Frontal cortex (tissue), 3 donors: ENCODE measurements at regions not wholly inside any gene's neighbourhood (a gene's known extent, or its start where the extent isn't known, plus 50 kb on each side); places are given as distances from the start of the nearest gene placed in this dataset.
A peak's percentile ranks its signal among the peaks of the same experiment; 100 is the strongest.
"Not testable (repeated sequence)": the region's sequence is repeated elsewhere in the genome, so short reads cannot be mapped to it uniquely, and the experiment has no call there.

ENCODE experiments used
- DNase-seq, 2 donors: peaks; one replicate each; pipeline ENCODE4 v3.0.0; 2012; ENCODE audit warnings: low spot score in 2 of 2
- FAIRE-seq: peaks from 2 replicates; lab custom pipeline; 2012; peaks lifted over from hg19 to GRCh38; lab: Jason Lieb, UNC
- donor health status: control.
- donor health status: control.
- donor health status: control.

DNA sequence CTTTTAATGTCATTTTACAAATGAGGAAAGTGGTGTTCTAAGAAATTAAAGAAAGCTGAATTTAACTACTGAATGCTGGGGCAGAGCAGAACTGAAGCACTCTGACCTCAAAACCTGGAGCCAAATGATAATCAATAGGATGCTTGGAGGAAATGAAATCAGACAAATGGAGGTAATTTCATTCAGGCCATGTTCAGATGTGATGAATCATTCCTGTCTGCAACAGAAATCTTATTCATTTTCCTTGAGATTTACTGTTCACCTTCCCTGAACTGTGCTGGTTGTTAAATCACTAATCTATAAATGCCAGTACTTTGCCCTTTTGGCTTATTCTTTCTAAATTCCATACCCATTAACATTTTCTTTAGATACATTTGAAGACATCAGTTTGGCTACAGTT, 85.6 kb upstream of the SNX7 start:
- no peak for DNase-seq
- FAIRE-seq: no peak

DNA sequence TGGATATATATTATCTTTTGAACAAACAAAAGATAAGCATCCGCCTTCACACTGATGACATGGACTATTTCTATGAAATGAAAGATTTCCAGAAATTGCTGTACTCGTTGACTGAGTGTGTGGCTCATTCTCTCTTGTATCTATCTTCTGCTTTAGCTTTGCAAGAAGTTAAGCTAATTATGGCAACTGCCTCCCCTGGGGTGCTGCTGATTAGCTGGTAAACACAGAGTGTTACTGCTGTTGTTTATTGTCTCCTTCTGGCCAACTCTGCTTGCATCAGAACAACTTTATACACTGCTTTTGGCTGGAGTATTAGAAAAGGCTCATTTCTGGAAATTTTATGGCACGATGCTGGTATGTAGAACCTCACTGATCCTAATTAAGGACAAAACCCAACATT, 95.6 kb upstream of the SNX7 start:
- DNase-seq (no peak), FAIRE-seq (no peak)

DNA sequence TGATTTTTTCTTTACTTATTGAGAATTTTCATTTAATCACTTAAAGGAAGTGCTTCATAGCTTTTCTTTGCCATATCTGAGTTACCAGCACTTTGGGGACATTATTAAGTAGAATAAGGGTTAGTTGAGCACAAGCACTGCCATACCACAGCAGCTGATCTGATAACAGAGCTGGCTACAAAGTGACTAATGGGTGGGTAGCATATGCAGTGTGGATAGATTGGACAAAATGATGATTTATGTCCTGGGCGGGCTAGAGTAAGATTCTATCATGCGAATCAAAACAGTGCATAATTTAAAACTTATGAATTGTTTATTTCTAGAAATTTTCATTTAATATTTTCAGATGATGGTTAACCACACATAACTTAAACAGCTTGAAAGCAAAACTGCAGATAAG, 102.2 kb upstream of the SNX7 start:
- DNase-seq: no peak
- no peak for FAIRE-seq

DNA sequence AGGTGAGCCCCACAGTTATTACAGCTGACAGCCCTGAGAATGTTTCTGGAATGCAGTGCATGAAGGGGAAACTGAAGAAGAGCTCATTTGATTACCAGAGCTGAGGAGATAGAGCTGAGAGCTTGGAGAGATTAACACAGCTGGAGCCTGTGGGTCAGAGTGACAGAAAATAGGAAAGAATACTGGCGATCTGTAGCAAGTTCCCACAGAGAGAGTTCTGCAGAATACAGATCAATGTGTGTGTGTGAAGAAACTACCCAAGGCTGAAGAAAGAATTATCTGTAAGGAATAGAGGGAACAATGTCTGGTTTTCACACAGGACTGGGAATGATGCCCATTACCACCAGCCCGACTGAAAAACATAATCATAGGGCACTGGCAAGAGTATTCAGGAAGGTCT, 103.6 kb upstream of the SNX7 start:
- DNase-seq (no peak), FAIRE-seq (no peak)

DNA sequence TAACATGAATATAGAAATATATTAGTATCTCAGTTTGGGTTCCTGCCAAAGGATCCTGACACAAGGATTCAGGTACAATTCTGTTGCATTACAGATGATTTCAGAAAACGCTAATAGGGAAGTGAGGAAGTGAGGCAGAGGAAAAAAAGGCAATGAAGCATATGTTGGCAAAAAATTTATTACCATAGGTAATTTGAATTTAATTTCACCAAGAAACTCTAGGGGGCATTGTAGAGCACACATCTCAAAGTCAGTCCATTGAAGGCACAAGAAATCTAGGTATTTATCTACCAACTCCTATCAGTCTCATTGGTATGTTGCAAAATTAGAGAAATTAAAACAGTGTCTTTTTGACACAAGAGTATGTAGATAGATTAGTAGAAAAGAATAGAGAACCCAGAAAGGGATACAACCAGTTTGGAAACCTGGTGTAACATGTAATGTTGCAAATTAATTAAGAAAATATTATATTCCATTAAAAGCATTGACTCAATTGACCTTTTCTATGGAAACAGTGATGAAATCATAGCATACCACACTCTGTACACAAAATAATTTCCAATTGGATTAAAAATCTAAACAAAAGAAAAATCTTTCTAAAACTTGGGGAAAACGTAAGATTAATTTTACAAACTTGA, 104.9 kb upstream of the SNX7 start:
- FAIRE-seq (no peak), DNase-seq (no peak)

DNA sequence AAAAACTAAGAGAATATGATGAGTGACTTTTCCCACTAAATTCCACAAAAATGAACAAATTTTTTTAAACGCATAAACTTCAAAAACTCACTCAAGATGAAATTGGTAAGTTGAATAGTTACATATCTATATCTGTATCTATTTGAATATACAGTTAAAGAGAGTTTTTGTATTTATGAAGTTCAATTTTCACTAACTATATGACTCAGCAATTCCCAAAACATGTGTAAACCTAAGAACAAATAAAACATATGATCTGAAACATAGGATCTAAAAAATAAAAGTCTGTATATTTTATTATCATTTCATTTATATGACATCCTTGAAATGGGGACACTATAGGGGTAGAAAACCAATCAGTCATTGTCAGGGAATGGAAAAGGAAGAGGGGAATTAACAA, 105.7 kb upstream of the SNX7 start:
- no peak for DNase-seq
- FAIRE-seq: peak; percentile 60

DNA sequence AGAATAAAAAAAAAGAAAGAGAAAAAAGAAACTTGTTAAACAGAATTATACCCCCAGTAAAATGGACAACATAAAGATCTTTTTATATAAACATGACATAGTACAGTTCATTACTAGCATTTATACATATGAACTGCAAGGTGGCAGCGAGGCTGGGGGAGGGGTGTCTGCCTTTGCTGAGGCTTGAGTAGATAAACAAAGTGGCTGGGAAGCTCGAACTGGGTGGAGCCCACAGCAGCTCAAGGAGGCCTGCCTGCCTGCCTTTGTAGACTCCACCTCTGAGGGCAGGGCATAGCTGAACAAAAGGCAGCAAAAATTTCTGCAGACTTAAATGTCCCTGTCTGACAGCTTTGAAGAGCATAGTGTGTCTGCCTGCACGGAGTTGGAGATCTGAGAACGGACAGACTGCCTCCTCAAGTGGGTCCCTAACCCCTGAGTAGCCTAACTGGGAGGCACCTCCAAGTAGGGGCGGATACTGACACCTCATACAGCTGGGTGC, 108.9 kb upstream of the SNX7 start:
- FAIRE-seq, DNase-seq: not testable (repeated sequence)

DNA sequence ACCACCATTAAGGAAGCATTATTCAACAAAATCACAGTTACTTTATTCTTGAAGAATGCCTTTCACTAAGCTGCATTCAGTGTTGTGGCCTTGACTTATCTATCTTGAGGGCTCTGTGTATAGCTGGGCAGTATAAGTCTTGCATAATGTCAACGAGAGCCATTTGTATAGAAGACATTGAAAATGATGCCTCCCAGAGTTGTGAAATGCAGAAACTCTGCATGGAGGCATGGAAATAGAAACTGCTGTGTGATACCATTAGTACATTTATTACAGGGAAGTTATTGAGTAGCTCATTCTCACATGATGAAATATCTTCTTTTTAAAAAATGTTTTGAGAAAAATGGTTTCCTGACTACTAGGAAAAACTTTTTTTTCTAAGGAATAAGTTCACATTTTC, 111.4 kb upstream of the SNX7 start:
- FAIRE-seq (no peak), DNase-seq (no peak)

DNA sequence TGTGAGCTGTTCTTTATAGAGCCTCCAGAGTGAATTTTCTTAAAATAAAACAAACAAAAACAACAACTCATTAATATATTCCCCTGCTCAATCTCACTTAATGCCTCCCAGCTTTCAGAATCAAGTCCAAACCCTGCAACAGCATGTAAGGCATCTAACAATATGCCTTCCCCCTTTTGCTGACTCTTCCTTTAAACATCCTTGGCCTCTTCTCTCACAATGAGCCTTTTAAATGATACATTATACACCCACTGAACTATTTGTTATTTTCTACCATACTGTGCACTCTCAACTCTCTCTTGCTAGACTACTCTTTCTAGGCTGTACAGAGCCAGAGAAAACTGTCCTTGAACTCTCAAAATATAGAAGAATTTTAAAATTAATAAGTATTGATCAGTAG, 115.2 kb upstream of the SNX7 start:
- DNase-seq: no peak
- no peak for FAIRE-seq

DNA sequence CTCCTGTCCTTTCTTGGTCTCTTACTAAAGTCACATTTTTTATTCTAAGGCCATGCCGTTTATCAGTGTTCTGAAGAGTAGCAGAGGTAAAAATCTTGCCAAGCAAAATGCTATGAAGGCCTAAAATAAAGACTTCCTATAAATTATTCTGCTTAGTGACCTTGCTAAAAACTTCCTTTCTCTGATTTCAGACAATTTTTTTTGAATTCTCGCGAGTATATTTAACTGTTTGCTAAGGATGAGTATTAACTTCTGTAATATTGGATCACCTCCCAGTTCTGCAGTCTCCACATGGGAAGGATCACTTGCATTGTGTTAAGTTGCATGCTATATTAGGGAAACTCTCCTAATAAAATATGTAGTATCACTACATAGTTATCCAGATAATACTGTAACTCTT, 123.4 kb upstream of the SNX7 start:
- no peak for DNase-seq
- FAIRE-seq: no peak

DNA sequence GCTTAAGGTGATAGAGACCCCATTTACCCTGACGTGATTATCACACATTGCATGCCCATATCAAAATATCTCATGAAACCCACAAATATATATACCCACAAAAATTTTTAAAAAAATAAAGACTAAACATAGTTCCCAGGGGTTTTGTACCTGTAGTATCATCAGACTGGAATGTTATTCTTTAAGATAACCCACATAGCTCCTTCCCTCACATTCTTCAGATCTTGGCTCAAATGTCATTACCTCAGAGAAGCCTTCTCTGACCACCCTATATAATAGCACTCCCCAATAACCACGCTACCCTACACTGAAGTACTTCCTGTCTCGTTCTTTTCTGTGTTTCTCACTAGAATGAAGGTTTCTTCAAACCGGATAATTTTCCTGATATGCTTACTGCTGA, 138.3 kb upstream of the SNX7 start:
- DNase-seq (no peak), FAIRE-seq (no peak)

DNA sequence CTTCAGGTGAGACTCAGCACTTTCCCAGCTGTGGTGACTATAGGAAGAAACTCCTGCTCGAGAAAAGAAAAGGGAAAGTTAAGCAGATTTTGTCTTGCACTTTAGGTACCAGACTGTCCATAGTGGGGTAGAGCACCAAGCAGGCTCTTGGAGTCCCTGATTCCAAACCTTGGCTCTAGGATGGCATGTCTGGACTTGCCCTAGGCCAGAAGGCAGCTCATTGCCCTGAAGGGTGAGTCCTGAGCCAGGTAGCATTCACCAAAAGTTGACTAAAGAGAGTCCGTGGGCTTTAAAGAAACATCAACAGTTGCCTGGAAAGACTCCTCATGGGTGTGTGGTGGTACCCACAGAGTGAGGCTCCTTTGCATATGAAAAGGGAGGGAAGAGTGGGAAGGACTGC, 145.2 kb upstream of the SNX7 start:
- no peak for FAIRE-seq
- DNase-seq: no peak

DNA sequence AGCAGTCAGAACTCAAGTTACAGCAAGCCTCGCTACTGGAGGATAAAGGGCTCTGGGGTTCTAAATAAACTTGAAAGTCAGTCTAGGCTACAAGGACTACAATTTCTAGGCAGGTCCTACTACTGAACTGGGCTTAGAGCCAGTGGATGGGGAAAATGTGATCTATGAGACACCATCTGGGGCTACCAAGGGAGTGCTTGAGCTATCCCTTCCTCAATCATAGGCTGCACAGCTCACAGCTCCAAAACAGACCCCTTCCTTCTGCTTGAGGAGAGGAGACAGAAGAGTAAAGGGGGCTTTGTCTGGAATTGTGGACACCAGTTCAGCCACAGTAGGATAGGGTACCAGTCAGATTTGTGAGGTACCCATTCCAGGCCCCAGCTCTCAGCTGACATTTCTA, 145.8 kb upstream of the SNX7 start:
- no peak for DNase-seq
- FAIRE-seq: no peak

DNA sequence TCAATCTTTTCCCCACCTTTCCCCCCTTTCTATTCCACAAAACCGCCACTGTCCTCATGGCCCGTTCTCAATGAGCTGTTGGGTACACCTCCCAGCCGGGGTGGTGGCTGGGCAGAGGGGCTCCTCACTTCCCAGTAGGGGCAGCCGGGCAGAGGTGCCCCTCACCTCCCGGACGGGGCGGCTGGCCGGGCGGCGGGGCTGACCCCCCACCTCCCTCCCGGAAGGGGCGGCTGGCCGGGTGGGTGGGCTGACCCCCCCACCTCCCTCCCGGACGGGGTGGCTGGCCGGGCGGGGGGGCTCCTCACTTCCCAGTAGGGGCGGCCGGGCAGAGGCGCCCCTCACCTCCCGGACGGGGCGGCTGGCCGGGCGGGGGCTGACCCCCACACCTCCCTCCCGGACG, 149.3 kb upstream of the SNX7 start:
- FAIRE-seq, DNase-seq: not testable (repeated sequence)

DNA sequence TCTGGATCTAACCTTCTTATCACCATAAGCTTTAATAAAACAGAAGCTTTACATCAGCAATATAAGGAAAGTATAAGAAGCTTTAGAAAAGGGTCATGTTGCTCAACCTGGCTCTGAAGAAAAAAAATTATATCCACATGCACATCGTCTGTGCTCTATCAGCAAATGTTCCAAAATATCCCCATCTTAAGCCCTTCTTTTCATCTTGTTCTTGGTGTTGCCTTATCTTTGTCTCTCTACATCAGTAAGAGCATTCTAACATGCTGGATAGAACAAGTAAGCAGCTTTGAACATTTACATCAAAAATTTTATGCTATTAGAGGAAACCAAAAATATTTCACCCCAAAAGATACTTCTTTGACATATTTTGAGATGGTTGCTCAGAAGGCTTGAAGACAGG, 157.8 kb upstream of the SNX7 start:
- no peak for FAIRE-seq
- no peak for DNase-seq

DNA sequence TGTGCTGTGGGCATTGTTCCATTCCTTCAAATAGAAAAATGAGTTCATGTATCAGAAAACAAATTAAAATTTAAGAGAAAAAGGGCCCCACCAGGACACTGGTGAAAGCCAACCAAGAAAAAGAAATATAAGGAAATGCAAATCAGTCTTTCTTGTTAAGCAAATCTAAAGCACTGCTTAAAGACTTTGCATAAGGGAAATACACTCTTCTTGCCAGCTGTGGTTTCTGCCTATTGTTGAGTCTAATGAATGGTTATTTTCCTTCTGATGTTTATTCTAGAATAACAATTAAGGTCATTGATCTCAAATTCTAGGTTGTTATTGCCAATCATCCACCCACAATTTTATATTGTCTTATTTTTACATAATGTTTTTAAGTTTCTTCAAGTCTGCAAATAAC, 158.6 kb upstream of the SNX7 start:
- FAIRE-seq: no peak
- DNase-seq: no peak

DNA sequence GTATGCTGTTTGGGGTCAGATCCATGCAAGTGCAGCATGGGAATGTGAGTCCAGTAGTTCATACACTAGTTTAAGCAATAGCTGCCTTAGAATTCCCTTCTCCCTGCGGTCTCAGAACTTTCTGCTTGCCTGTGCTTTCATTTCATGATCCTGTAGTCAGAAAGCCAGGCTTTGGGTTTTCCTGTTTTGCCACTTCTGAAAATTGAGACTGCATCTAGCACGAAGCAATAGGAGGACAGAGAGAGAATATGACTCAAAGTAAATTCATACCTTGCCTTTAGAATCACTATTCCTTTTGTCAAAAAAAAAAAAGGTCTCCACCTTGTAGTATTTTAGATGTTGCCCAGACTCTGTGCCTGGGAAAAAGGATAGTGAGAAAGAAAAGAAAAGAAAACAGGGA, 161.2 kb upstream of the SNX7 start:
- DNase-seq (no peak), FAIRE-seq (no peak)

DNA sequence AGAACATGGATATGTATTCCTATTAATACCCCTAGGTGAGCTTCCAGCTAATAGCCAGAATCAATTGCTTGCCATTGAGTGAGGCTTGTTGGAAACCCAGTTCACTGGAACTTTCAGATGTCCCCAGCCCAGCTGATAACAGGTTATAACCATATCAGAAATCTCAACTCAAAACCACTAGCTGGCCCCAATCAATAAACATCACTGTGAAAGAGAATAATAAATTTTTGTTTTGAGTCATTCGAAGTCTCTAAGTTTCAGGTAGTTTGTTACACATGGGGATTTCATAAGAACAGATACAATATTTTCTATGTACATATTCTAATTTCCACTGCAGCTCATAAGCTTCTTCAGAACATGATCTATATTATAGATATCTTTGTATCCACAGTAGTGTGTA, 162.9 kb upstream of the SNX7 start:
- DNase-seq: no peak

DNA sequence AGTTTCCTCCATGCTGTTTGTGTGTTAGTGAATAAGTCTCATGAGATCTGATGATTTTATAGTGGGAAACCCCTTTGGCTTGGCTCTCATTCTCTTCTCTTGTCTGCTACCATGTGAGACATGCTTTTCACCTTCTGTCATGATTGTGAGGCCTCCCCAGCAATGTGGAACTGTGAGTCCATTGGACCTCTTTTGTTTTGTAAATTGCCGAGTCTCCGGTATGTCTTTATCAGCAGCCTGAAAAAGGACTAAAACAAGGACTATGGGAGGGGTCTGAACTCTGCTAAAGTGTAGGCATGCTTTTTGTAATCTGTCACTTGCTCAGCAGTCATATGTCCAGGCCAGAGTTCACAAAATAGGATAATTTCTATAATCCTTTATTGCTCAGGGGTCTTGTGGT, 164.0 kb upstream of the SNX7 start:
- FAIRE-seq: no peak
- no peak for DNase-seq

More for the DNA sequence above, 162.9 kb upstream of the SNX7 start:
- no peak for FAIRE-seq

DNA sequence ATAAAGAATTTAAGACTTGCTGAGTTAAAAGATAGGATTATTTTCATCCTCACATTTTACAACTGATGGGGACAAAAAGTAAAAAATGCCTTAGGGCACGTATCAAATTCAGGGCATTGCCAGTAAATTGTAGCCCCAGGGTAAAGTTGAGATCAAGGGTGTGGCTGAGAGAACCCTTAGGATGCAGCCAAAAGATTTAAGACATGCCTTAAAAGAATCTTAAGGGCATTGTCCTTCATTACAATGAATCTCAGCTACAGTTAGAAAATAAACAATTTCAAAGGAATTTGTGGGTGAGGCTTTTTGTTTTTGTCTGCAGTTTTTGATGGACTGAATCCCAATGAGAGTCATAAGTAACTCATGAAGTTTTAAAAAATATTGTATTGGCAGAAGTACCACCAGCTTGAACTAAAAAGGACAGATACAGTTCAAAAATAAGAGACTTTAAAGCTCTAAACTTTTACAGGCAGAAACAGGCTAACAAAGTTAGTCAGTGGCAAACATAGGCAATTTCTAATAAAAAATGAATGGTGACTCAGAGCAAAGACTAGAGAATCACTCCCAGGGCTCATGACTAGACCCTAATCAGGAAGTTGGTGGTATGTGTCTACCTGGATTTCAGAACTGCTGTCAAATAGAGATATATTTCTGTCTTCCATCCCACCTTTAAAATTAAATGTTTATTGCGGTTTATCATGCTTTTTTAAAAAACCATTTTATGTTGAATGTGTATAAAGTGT, 165.1 kb upstream of the SNX7 start:
- no peak for DNase-seq
- FAIRE-seq: no peak

DNA sequence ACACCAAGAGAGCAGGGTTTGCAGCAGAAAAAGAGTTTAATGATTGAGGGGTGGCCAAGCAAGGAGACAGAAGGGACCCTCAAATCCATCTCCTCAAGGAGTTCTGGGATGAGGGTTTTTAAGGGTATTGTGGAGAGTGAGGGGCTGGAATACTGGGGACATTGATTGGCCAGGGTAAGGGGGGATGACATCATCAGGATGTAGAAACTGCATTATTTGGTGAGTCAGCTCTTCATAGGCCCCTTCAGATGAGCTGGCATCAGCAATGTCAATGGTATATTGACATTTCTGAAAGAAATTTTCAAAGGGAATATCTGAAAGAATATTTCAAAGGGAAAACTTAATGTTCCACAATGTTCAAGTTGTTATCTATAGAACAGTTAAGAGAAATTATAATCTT, 168.1 kb upstream of the SNX7 start:
- DNase-seq: no peak
- FAIRE-seq: no peak

DNA sequence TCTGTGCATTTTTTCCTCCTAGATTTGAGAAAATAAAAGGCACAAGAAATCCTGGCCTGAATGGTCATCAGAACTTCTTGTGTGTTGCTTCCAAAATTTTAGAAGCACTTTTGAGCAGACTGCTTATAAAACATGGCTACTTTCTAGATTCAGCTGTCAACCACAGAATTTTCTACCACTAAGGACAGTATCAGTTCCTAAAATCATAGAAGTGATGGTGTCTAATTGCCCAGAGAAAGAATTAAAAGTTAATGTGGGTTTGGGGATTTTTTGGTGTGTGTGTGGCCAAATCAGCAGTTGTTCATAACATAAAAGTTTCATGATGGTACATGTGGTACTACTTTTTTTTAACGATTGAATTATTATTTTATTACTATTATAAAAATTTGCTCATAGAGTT, 171.4 kb upstream of the SNX7 start:
- FAIRE-seq: no peak
- DNase-seq: no peak
